Activated CD8-positive, alpha-beta memory T cell treated with anti-CD3 and anti-CD28 coated beads for 36 hours (primary cell): ENCODE measurements at regions not wholly inside any gene's neighbourhood (a gene's known extent, or its start where the extent isn't known, plus 50 kb on each side); places are given as distances from the start of the nearest gene placed in this dataset.

ENCODE experiments used
- CTCF ChIA-PET: fragments of 350-600 bp; sonication (Branson Sonifier 250); formaldehyde crosslinking; loops from one replicate; lab custom pipeline; 2021; ENCODE audit warnings: antibody characterized with exemption; lab: Charles Lee
- POLR2A ChIA-PET: fragments of 350-600 bp; sonication (Branson Sonifier 250); formaldehyde crosslinking; loops from one replicate; lab custom pipeline; 2021; ENCODE audit warnings: antibody characterized with exemption; lab: Charles Lee

DNA sequence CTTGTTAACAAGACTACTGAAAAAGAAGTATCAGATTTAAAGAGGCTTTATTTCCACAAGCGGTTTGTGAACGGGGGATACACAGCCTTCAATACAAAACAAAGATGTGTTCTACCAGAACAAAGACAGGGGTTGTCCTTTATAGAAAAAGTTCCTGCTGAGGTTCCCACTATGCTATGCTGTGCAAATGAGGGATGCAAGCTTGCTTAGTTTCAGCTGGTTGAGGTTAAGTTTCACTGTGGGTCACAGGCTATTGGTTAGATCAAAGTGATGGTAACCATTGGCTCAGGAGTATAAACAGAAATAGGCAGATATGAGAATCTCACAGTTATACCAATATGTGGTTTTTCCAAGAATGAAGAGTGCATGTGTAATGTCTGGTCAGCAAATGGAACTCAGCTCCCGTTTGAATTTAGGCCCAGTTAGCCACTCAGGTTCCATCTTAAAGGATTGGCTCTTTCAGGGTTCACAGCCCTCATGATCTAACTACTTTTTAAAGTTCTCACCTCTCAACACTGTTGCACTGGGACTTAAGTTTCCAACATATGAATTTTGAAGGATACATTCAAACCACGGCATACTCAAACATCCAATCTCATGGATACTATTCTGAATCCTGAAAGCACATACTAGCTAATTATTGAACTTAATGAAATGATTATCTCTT, 215.4 kb upstream of the DCN start:
- CTCF ChIA-PET, result interaction anchor here (1.3 kb wide), 1 partner anchor 16 kb away, joined by 3 read pairs; no protein-coding TSS in a partner anchor
- POLR2A ChIA-PET, result no interaction called here

DNA sequence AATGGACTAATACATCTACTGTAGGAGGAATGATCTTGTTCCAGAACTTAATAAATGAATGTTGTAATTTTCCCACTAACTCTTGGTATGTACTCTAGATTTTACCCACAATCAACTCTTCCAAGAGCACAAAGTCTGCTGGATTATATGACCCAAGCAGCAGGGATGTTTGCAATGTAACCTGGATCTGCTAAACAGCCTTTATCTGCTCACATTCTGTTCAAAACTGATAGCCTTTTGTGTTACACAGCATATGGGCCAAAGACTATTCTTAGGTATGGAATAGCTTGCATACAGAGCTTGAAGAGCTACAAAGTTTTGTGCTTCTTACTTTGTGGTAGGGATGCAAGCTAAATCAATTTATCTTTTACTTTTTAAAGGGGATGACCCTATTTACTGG, 213.7 kb upstream of the DCN start:
- POLR2A ChIA-PET, result no interaction called here
- CTCF ChIA-PET, result interaction anchor here (0.8 kb wide), 1 partner anchor 14 kb away, joined by 4 read pairs; no protein-coding TSS in a partner anchor

DNA sequence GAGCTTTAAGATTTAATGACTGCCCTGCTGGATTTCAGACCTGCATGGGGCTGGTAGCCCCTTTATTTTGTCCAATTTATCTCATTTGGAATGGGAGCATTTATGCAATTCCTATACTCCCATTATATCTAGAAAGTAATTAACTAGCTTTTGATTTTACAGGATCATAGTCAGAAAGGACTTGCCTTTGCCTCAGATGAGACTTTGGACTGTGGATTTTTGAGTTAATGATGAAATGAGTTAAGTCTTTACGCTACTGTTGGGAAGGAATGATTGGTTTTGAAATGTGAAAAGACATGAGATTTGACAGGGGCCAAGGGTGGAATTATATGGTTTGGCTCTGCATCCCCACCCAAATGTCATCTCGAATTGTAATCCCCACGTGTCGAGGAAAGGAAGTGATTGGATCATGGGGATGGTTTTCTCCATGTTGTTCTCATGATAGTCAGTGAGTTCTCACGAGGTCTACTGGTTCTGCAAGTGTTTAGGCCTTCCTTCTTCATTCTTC, 213.1 kb upstream of the DCN start:
- CTCF ChIA-PET, result no interaction called here
- POLR2A ChIA-PET, result no interaction called here

DNA sequence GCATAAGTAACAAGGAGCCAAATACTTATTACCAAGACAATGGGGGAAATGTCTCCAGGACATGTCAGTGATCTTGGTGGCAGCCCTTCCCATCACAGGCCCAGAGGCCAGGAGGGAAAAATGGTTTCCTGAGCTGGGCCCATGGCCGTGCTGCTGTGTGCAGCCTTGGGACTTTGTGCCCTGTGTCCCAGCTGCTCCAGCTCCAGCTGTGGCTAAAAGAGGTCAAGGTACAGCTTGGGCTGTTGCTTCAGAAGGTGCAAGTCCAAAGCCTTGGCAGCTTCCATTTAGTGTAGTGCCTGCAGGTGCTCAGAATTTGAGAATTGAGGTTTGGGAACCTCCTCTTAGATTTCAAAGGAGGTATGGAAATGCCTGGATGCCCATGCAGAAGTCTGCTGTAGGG, 212.3 kb upstream of the DCN start:
- CTCF ChIA-PET, result no interaction called here
- POLR2A ChIA-PET, result no interaction called here

DNA sequence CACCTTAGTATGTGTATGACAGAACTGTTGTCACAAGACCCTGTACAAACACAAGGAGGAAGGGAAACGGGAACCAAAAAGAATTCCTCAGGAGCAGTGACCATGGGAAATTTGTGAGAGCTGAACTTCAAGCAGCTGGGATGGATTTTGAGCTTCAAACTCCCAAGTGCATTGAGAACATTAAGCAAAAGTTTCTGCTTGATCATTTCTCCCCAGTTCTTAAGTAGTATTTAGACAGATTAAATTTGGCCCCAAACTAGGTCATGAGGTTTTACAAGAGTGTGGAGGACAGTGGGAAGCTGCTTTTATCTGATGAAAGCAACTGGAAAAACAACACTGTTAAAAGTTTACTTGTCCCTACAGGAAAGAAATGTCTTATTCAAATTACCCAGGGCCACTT, 206.0 kb upstream of the DCN start:
- POLR2A ChIA-PET, result no interaction called here

GRCh38 chr12:91387461-91388134, 205.0 kb upstream of the DCN start:
- CTCF ChIA-PET, result no interaction called here
- POLR2A ChIA-PET, result no interaction called here

More for the DNA sequence above, 206.0 kb upstream of the DCN start:
- CTCF ChIA-PET, result no interaction called here

DNA sequence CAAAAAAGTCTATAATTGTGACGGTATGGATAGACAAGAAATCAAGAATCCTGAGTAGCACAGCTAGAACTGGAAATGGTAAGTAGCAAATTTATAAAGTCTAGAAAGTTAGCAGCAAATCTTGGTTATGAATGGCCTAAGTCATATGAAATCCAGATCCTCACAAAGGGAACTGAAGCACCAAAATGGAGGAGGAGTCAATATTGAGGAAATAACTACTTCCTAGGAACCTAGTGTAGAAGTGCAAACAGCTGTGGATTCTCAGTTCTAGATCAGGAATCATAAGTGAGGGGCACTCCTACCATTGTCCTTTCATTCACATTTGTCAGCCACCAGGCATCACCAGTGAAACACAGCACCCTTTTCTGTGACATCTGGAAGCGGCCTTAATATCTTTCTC, 202.2 kb upstream of the DCN start:
- ChIA-PET CTCF (no interaction called here), POLR2A (no interaction called here)

DNA sequence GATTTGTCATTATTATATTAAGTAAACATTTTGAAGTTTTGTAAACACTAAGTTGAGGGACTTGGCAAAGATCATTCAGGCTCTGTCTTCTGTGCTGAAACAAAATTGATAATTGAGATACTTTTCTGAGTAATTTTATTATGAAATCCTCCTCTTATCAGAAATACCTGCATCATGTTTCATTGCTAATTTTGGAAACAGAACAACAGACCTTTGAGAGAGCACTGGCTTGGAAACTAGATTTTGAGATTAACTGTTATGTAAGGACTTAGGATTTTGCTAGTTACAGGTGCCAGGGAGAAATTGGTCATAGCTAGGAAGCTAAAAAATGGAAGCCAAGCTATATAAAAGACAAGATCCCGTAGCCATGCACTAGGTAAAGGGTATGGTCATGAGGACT, 201.7 kb upstream of the DCN start:
- CTCF ChIA-PET, result no interaction called here
- POLR2A ChIA-PET, result no interaction called here

DNA sequence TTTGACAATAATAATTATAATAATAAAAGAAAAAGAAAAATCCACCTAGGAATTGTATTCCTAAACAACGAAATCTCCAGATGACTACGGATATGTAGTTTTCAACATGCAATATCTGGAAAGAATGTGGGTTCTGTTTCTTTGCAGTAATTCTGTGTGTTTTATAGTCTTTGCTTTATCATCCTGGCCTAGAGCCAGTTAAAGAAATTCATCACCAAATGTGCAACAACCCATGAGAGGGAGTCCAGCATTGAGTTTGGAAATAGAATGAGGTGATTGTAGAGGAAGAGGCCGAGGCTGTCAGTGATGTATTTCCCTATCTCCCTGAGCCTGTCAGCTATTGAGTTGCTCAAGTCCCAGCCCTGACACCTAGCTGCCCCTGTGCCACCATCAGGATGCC, 200.5 kb upstream of the DCN start:
- ChIA-PET CTCF (interaction anchor here (1.0 to 1.9 kb wide), 2 partner anchors 9 to 1192 kb away, joined by 5 to 6 read pairs; no protein-coding TSS in a partner anchor), POLR2A (no interaction called here)

DNA sequence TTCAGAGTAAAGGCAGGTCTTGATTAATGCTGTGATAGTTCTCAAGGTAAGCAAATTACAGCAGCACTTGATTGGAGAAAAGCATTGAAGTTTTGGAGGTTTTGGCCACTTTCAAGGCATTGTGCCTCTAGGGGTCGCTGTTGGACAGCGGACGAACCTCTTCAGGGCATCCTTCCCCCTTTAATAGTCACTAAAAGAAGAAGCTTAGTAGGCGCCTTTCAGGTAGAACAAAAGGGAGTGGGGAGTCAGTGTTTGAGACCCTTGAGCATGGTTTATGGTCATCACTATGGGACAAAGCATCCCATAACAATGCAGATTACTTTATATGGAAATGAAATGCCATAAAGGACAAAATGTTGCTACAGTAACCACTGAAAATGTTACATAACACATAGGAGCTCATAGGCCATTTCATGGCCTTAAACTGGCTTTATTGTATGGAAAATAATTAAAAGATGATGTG, 199.5 kb upstream of the DCN start:
- ChIA-PET CTCF (interaction anchor here (0.6 to 1.9 kb wide), 15 partner anchors 8 to 1193 kb away, joined by 3 to 6 read pairs (median 4); partner anchors contain the start of gene BTG1), POLR2A (no interaction called here)

GRCh38 chr12:91381309-91381804, 198.7 kb upstream of the DCN start:
- POLR2A ChIA-PET, result interaction anchor here (1.2 kb wide), 1 partner anchor 754 kb away, joined by 3 read pairs; no protein-coding TSS in a partner anchor
- CTCF ChIA-PET, result interaction anchor here (1.0 to 1.9 kb wide), 9 partner anchors 17 to 1452 kb away, joined by 3 to 6 read pairs (median 4); partner anchors contain the start of gene BTG1

DNA sequence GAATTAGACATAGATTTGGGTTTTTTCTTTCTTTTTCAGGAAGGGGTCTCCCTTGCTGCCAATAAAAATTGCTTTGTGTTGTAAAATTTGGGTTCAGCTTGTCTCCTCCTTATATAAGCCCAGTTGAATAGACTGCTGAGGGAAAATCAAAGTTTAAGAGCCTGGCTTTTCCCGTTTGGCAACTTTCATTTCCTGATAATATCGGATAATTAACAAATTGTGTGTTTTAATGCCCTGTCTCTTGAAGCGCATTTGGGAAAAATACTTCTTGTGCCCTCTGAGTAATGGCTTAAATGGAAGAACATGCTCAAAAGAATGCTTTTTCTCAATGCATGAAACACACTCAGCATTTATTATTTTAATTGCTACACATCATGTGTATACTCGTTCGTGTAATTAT, 198.0 kb upstream of the DCN start:
- ChIA-PET POLR2A (interaction anchor here (1.2 kb wide), 1 partner anchor 754 kb away, joined by 3 read pairs; no protein-coding TSS in a partner anchor), CTCF (interaction anchor here (1.0 kb wide), 1 partner anchor 1453 kb away, joined by 3 read pairs; no protein-coding TSS in a partner anchor)

DNA sequence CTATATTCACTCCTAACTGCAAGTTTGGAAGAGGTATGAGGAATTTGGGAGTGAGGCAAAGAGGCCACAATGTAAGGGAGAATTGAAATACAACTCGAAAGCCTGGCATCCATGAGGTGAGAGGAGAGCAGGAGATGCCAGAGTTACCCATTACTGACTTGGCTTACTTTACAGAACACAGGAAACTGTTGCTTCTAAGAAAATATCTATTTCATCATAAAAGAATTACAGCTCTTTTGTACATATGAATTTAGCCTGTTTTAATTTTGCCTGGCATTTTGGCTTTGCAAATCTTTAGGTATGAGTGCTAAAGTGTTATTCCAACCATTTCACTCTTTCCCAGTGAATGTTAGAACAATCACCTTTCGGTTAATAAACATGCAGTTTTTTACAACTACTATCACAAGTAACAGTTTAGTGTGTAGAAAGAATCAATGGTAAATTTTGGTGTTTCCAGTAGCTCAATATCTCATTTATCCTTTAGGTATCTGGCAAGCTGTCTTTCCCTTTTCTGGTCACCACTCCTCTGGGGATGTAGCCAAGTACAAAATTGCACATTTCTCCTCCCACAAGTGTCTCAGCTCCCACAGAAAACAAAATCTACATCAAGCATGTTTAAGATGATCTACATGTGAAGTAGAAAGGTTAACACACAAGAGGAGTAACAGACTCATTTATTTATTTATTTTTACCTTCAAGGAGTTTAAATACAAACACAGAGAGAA, 196.6 kb upstream of the DCN start:
- ChIA-PET POLR2A (no interaction called here), CTCF (no interaction called here)

GRCh38 chr12:91377436-91377835, 194.8 kb upstream of the DCN start:
- ChIA-PET CTCF (no interaction called here), POLR2A (no interaction called here)

- POLR2A ChIA-PET, result no interaction called here
- CTCF ChIA-PET, result interaction anchor here (1.6 to 1.8 kb wide), 2 partner anchors 9 kb away, joined by 5 read pairs; no protein-coding TSS in a partner anchor
Measured at GRCh38 chr12:91373086-91373485, 190.5 kb upstream of the DCN start.

DNA sequence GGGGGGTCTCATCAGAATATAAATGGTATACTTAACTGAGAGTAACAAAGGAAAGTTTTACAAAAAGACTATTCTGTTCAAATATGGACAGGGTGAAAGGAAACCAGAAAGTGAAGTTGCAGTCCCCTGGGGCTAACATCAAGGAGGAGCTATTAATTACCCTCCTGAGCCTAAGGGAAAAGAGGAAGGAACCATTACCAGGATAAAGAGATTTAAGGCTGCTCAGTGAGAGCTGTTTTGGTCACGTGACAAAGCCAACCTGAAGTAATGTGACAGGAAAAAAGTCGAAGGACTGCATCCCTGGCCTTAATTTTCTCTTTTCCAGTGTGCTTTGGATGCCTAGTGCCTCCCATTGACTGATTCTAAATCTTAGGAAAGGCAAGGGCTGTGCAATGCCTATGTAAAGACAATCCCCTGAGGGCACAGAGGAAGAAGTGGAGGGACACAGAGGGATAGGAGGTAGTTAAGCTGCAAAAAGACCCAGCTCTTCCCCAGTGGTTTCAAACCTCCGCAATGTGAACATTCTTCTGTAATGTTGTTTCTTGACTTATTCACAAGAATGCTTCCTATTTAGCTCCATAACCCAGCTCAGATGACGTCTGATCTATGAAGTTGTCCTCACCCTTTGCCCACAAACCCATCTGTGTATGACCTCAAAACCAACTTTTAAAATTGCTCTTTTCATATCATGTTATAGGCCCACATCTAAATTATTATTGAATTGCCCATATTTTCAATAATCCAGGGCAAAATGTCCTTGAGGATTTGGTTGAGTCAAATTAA, 187.7 kb upstream of the DCN start:
- POLR2A ChIA-PET, result no interaction called here
- CTCF ChIA-PET, result no interaction called here

DNA sequence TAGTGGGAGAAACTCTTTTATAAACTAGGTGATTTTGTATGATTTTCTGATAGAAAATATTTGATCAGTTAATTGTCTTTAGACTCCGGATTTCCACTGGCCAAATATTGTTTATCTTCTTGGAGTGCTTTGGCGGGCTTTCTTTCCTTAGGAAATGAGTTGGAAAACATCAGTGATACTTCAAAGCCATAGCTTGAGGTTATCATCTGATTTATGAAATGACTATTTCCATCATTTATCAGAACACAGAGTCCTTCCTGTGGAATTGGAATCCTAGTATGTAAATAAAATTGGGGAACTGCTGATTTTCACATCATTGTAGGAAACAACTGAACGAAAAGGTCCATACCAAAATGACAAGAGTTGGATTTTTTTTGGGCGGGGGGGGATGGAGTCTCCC, 186.0 kb upstream of the DCN start:
- ChIA-PET CTCF (no interaction called here), POLR2A (no interaction called here)

- ChIA-PET CTCF (no interaction called here), POLR2A (no interaction called here)
Measured at GRCh38 chr12:91367234-91367849, 184.7 kb upstream of the DCN start.
